Nephron progenitor cell (in vitro differentiated cells): ENCODE measurements at regions not wholly inside any gene's neighbourhood (a gene's known extent, or its start where the extent isn't known, plus 50 kb on each side); places are given as distances from the start of the nearest gene placed in this dataset.

Experiments
- DNase-seq: peaks from one replicate; pipeline ENCODE4 v3.0.0; 2021
- H3K27ac Mint-ChIP-seq: 2 replicates; pipeline ENCODE4 v1.8.0; 2021; ENCODE audit warnings: mild to moderate bottlenecking, moderate library complexity, mixed read lengths
- H3K27me3 Mint-ChIP-seq: 2 replicates; pipeline ENCODE4 v1.8.0; 2021; ENCODE audit warnings: mild to moderate bottlenecking, low read depth, mixed read lengths; ENCODE audit not compliant: poor library complexity
- H3K36me3 Mint-ChIP-seq: 2 replicates; pipeline ENCODE4 v1.8.0; 2021; ENCODE audit warnings: low read depth, mixed read lengths
- H3K4me1 Mint-ChIP-seq: 2 replicates; pipeline ENCODE4 v1.8.0; 2021; ENCODE audit warnings: mixed read lengths
- H3K4me3 Mint-ChIP-seq: 2 replicates; pipeline ENCODE4 v1.8.0; 2021; ENCODE audit warnings: mild to moderate bottlenecking, moderate library complexity, mixed read lengths
- H3K9me3 Mint-ChIP-seq: 2 replicates; pipeline ENCODE4 v1.8.0; 2021; ENCODE audit warnings: mild to moderate bottlenecking, moderate library complexity, mixed read lengths
- TF ChIP-seq, protein P1 (sequence below): fragments of 200-600 bp; sonication (generic); IDR thresholded peaks from 2 replicates; pipeline ENCODE4 v1.5.0; 2021; ENCODE audit warnings: antibody characterized with exemption

DNA sequence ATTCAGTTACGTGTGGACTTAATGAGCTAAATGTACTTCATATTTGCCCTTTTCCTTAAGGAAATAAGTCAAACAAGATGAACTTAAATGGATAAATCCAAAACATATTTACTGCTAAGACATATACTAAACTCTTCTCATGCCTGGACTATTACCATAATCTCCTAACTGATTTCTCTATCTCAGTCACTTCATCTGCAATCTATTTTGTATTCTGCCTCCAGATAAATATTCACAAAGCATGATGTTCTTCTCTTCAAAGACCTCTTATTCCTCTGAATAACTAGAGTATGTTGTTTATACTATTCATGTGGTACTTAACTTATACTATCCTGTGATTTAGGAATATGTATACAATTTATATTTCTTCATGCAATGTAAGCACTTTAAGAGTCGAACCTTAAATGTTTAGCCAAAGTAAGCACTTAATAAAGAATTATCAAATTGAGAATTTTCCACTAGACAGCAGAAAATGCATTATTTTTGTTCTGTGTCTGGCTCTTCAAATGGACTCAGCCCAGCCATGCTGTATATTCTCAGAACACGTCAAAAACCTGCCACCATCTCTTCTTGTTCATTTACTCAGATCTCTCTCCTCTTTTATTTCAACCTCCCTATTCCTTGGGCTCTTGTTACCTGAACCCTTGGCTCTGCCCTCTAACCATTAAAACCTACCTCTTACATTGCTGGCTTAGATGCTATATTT is 79.9 kb upstream of the ARHGAP28 start:
- H3K4me3 Mint-ChIP-seq, result no peak overlapping the region
- TF ChIP-seq, protein P1, sequence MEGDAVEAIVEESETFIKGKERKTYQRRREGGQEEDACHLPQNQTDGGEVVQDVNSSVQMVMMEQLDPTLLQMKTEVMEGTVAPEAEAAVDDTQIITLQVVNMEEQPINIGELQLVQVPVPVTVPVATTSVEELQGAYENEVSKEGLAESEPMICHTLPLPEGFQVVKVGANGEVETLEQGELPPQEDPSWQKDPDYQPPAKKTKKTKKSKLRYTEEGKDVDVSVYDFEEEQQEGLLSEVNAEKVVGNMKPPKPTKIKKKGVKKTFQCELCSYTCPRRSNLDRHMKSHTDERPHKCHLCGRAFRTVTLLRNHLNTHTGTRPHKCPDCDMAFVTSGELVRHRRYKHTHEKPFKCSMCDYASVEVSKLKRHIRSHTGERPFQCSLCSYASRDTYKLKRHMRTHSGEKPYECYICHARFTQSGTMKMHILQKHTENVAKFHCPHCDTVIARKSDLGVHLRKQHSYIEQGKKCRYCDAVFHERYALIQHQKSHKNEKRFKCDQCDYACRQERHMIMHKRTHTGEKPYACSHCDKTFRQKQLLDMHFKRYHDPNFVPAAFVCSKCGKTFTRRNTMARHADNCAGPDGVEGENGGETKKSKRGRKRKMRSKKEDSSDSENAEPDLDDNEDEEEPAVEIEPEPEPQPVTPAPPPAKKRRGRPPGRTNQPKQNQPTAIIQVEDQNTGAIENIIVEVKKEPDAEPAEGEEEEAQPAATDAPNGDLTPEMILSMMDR, result no peak

DNA sequence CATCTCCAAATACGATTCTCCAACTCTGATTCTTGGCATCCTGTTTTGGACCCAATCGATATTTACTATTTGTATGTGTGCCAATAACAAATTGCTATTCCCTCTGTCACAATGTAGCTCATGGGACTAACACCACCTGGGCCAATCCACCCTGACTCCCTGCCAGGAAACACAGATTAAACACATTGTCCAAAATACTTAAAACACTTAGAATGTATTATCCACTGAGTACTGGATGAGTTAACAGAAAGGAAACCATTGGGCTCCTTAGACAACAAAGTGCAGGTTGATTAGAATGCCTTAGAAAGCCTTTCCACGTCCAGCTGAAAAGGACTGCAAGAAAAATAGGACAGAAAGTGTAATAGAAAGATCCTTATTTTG is 79.4 kb upstream of the ARHGAP28 start:
- H3K9me3 Mint-ChIP-seq, result no peaks in the 10 kb centered on the region
- no peak for DNase-seq
- no peaks in the 10 kb centered on the region for H3K36me3 Mint-ChIP-seq
- peaks cover 2% of the 10 kb centered on the region for H3K27me3 Mint-ChIP-seq
- TF ChIP-seq, protein P1, result no peak
- H3K27ac Mint-ChIP-seq, result no peak overlapping the region
- H3K4me3 Mint-ChIP-seq, result no peak overlapping the region
- H3K4me1 Mint-ChIP-seq, result peaks cover 36% of the 10 kb centered on the region

More for the DNA sequence above, 79.9 kb upstream of the ARHGAP28 start:
- DNase-seq, result no peak
- Mint-ChIP-seq H3K36me3 (no peaks in the 10 kb centered on the region), H3K27me3 (peaks cover 2% of the 10 kb centered on the region), H3K4me1 (peaks cover 41% of the 10 kb centered on the region), H3K27ac (no peak overlapping the region), H3K9me3 (no peaks in the 10 kb centered on the region)

DNA sequence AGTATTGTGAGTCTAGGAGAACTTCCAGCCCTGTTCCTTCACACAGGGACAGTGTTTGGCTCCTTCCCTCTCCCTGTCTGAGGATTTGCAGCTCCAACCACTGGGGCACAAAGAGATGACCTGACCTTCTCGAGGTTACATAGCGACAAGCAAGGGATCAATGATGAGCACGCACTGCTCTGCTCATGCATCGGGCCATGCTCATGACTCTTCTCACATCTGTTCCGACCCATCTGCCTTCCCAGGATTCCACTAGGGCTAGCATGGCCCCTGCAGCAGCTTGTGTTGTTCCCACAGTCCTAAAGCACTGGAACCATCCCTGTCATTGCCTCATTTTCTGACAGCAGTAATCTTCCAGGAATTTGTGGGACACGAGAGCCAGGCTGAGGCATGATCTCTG is 78.8 kb upstream of the ARHGAP28 start:
- H3K9me3 Mint-ChIP-seq, result no peaks in the 10 kb centered on the region
- H3K4me1 Mint-ChIP-seq, result peaks cover 29% of the 10 kb centered on the region
- no peak overlapping the region for H3K27ac Mint-ChIP-seq
- peaks cover 2% of the 10 kb centered on the region for H3K27me3 Mint-ChIP-seq
- DNase-seq, result no peak
- H3K36me3 Mint-ChIP-seq, result no peaks in the 10 kb centered on the region
- TF ChIP-seq, protein P1, result no peak
- H3K4me3 Mint-ChIP-seq, result no peak overlapping the region

DNA sequence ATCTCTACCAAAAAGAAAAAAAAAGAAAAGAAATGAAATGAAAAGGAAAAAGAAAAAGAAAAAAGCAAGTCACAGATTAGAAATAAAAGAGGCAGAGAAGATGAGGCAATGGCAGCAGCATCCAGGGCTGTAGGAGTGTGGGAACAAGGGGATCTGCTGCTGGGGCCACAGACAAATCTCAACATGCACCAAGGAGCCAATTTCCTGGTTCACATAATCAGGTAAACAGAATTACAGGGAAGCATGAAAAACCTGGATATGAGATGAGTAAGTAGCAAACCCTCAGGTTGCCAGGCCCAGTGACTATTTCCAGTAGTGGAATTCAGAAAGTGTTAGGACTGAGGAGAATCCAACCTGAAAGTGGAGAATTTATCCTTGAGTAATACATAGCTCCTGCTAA is 77.4 kb upstream of the ARHGAP28 start:
- H3K9me3 Mint-ChIP-seq, result no peaks in the 10 kb centered on the region
- TF ChIP-seq, protein P1, result no peak

DNA sequence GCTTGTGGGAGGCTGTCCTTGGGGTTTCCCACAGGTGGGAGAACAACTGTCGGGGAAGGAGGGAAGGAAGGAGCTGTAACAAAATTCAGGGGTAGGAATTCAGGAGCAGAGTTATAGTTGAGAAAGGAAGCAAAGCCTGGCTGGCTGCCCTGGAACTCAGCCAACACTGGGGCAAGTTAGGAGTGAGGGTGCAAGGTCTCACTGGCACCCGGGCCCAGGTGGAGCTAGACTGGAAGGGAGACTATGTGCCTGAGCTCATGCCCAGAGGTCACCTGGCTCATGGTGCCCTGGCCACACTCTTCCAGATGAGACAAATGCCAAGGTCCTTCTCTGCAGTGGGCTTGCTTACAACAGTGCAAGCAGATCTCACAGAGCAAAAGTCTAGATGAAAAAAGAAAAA is 75.6 kb upstream of the ARHGAP28 start:
- TF ChIP-seq, protein P1, result no peak
- Mint-ChIP-seq H3K4me3 (no peak overlapping the region), H3K27me3 (peaks cover 7% of the 10 kb centered on the region), H3K36me3 (no peaks in the 10 kb centered on the region), H3K9me3 (no peaks in the 10 kb centered on the region), H3K4me1 (peaks cover 9% of the 10 kb centered on the region), H3K27ac (no peak overlapping the region)
- no peak for DNase-seq

More for the DNA sequence above, 77.4 kb upstream of the ARHGAP28 start:
- no peak overlapping the region for H3K27ac Mint-ChIP-seq
- H3K27me3 Mint-ChIP-seq, result peaks cover 7% of the 10 kb centered on the region
- H3K4me3 Mint-ChIP-seq, result no peak overlapping the region
- peaks cover 16% of the 10 kb centered on the region for H3K4me1 Mint-ChIP-seq
- no peak for DNase-seq
- H3K36me3 Mint-ChIP-seq, result no peaks in the 10 kb centered on the region
